ENCODE measurements at regions not wholly inside any gene's neighbourhood (a gene's known extent, or its start where the extent isn't known, plus 50 kb on each side); places are given as distances from the start of the nearest gene placed in this dataset.
A peak's percentile ranks its signal among the peaks of the same experiment; 100 is the strongest.

DNA sequence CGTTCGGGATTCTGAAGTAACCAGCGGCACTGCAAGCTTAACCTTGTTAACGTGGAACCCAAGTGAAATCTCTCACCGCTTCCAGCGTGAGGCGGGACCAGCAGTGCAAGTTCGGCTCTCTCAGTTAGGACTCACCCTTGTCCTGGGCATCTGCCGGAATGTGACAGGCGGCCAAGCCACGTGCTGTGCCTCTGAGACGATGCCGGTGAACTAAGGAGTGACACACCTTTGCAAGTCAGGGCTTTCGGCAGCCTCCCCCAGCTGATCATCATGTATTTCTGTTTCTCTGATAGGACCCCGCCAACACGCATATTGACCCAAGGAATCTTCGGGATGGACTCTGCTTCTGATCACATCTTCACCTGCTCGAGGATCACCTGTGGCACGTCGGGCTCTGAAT is 415.0 kb upstream of the IRX1 start (continued):
- TF ChIP-seq HMGXB4 (CRISPR knock-in tag; IDR thresholded peaks at IDR 0.05): no peak
- no peak for TF ChIP-seq NFATC4 (CRISPR knock-in tag; IDR thresholded peaks at IDR 0.05)
- TF ChIP-seq, protein P1, sequence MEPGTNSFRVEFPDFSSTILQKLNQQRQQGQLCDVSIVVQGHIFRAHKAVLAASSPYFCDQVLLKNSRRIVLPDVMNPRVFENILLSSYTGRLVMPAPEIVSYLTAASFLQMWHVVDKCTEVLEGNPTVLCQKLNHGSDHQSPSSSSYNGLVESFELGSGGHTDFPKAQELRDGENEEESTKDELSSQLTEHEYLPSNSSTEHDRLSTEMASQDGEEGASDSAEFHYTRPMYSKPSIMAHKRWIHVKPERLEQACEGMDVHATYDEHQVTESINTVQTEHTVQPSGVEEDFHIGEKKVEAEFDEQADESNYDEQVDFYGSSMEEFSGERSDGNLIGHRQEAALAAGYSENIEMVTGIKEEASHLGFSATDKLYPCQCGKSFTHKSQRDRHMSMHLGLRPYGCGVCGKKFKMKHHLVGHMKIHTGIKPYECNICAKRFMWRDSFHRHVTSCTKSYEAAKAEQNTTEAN (CRISPR knock-in tag; IDR thresholded peaks at IDR 0.05): no peak
- TF ChIP-seq, protein P2, sequence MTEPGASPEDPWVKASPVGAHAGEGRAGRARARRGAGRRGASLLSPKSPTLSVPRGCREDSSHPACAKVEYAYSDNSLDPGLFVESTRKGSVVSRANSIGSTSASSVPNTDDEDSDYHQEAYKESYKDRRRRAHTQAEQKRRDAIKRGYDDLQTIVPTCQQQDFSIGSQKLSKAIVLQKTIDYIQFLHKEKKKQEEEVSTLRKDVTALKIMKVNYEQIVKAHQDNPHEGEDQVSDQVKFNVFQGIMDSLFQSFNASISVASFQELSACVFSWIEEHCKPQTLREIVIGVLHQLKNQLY (CRISPR knock-in tag; IDR thresholded peaks at IDR 0.05): no peak
- TF ChIP-seq NFYB (CRISPR knock-in tag; conservative IDR thresholded peaks at IDR 0.05; ENCODE audit: low read depth): no peak
- TF ChIP-seq, protein P3, sequence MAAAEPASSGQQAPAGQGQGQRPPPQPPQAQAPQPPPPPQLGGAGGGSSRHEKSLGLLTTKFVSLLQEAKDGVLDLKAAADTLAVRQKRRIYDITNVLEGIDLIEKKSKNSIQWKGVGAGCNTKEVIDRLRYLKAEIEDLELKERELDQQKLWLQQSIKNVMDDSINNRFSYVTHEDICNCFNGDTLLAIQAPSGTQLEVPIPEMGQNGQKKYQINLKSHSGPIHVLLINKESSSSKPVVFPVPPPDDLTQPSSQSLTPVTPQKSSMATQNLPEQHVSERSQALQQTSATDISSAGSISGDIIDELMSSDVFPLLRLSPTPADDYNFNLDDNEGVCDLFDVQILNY (CRISPR knock-in tag; IDR thresholded peaks at IDR 0.05): no peak
- no peak for TF ChIP-seq NFE2L1 (CRISPR knock-in tag; IDR thresholded peaks at IDR 0.05)

DNA sequence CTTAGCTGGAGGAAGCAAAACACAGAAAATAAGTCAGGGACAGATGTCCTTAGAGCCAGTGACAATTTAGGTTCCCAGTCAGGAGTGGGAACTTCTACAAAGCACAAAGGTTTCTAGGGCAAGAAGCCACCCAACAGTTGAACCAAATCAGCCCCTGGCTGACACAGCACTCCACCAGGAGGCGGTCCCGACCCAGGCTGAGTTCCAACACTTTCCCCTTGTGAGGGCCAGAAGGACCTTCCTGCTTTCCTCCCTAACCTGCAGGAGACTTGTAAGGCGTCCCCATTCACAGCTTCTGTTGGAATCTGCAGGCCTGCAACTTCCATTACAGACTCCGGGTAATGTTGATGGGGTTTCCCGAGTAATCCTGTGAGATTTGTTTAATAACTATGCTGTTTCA is 416.4 kb upstream of the IRX1 start:
- POLR2A ChIA-PET: no interaction called here
- H3K4me1 Mint-ChIP-seq: peaks cover 4% of the 10 kb centered on the region

More for the DNA sequence above, 416.4 kb upstream of the IRX1 start:
- peaks cover 4% of the 10 kb centered on the region; the same call in 1 of the 2 replicates for H3K27me3 Mint-ChIP-seq (ENCODE audit: low read depth)
- DNase-seq (ENCODE audit: low spot score) (peak; percentile 59), ATAC-seq (peak; percentile 90)
- TF ChIP-seq MAX (CRISPR knock-in tag; IDR thresholded peaks at IDR 0.05): no peak
- TF ChIP-seq ELF4 (CRISPR knock-in tag; IDR thresholded peaks at IDR 0.05; ENCODE audit: low read depth): no peak
- TF ChIP-seq, protein P1 (CRISPR knock-in tag; IDR thresholded peaks at IDR 0.05): no peak
- no peak for TF ChIP-seq ZNF532 (CRISPR knock-in tag; IDR thresholded peaks at IDR 0.05; ENCODE audit: borderline replicate concordance)
- no peak for TF ChIP-seq PRDM15 (CRISPR knock-in tag; IDR thresholded peaks at IDR 0.05)
- TF ChIP-seq CREM (CRISPR knock-in tag; IDR thresholded peaks at IDR 0.05): no peak
- no peak for TF ChIP-seq SOX15 (CRISPR knock-in tag; IDR thresholded peaks at IDR 0.05)
- no peak for TF ChIP-seq GRHL2 (CRISPR knock-in tag; IDR thresholded peaks at IDR 0.05; ENCODE audit: insufficient replicate concordance, severe bottlenecking)
- TF ChIP-seq, protein P4, sequence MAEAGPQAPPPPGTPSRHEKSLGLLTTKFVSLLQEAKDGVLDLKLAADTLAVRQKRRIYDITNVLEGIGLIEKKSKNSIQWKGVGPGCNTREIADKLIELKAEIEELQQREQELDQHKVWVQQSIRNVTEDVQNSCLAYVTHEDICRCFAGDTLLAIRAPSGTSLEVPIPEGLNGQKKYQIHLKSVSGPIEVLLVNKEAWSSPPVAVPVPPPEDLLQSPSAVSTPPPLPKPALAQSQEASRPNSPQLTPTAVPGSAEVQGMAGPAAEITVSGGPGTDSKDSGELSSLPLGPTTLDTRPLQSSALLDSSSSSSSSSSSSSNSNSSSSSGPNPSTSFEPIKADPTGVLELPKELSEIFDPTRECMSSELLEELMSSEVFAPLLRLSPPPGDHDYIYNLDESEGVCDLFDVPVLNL (CRISPR knock-in tag; IDR thresholded peaks at IDR 0.05; ENCODE audit: borderline replicate concordance, low read depth): no peak
- TF ChIP-seq TP53 (CRISPR knock-in tag; IDR thresholded peaks at IDR 0.05): no peak
- TF ChIP-seq FOXP1 (CRISPR knock-in tag; IDR thresholded peaks at IDR 0.05; ENCODE audit: borderline replicate concordance): no peak
- no peak for TF ChIP-seq FOXK1 (CRISPR knock-in tag; IDR thresholded peaks at IDR 0.05)
- no peak for TF ChIP-seq SMAD4 (CRISPR knock-in tag; IDR thresholded peaks at IDR 0.05)
- H3K4me3 Mint-ChIP-seq: no peak overlapping the region
- H3K27ac Mint-ChIP-seq: no peak overlapping the region
- no peaks in the 10 kb centered on the region for H3K36me3 Mint-ChIP-seq
- CTCF ChIA-PET: interaction anchor here (0.6 kb wide), 1 partner anchor 413 kb away, joined by 3 read pairs; no protein-coding TSS in a partner anchor
- H3K9me3 Mint-ChIP-seq: no peaks in the 10 kb centered on the region

Data from WTC11 (cell line).